ENCODE measurements at regions not wholly inside any gene's neighbourhood (a gene's known extent, or its start where the extent isn't known, plus 50 kb on each side); places are given as distances from the start of the nearest gene placed in this dataset.

DNA sequence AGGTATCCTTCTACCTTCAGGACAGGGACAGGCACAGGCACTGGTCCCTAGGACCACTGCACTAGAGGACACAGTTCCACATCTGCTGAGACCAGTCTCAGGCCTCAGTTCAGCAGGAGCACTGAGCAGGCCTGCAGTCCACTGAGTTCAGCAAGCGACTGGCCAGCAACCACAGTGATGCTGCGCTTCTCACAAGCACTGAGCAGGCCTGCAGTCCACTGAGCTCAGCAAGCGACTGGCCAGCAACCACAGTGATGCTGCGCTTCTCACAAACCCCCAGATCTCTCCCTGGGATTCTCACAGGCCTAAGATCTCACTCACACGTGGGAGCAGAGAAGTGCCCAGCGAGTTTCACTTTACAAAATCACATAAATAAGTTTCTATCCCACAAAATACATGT lies 140.6 kb downstream of the IRS2 start:
- Histone ChIP-seq H3K4me1 (ENCODE audit: control insufficient read depth, extremely low read depth, insufficient read depth, low read length) (peaks cover 6% of the 10 kb centered on the region), H3K9me3 (ENCODE audit: control insufficient read depth, low read depth, low read length) (peaks cover 4% of the 10 kb centered on the region), H3K27ac (ENCODE audit: control insufficient read depth, insufficient read depth, low read length) (no peak overlapping the region), H4K20me1 (ENCODE audit: control insufficient read depth, extremely low read depth, insufficient read depth, low read length) (no peaks in the 10 kb centered on the region), H3K4me2 (ENCODE audit: control insufficient read depth, extremely low read depth, insufficient read depth, low read depth, low read length) (no peak overlapping the region), H2AFZ (ENCODE audit: control insufficient read depth, low read length) (no peak overlapping the region), H3K79me2 (ENCODE audit: control insufficient read depth, insufficient read depth, low read length) (no peaks in the 10 kb centered on the region), H3K9ac (ENCODE audit: control insufficient read depth, extremely low read depth, insufficient read depth, low read length) (no peak overlapping the region), H3K27me3 (ENCODE audit: control insufficient read depth, extremely low read depth, insufficient read depth, low read length) (no peaks in the 10 kb centered on the region), H3K9me1 (ENCODE audit: control insufficient read depth, extremely low read depth, insufficient read depth, low read length) (no peaks in the 10 kb centered on the region), H3K4me3 (ENCODE audit: control insufficient read depth in 2 of 3, extremely low read depth in 1 of 3, insufficient read depth in 2 of 3, low read depth in 1 of 3, low read length in 3 of 3) (no peak overlapping the region), H3K36me3 (ENCODE audit: control insufficient read depth in 2 of 2, extremely low read depth in 1 of 2, insufficient read depth in 2 of 2, low read length in 2 of 2) (no peaks in the 10 kb centered on the region)
- no peak for FAIRE-seq
- dilution Hi-C loops (cut with MboI; ENCODE audit: extremely low pct_ligation_motif_present, low sequenced_read_pairs): no loop called here
- TF ChIP-seq, protein P1, sequence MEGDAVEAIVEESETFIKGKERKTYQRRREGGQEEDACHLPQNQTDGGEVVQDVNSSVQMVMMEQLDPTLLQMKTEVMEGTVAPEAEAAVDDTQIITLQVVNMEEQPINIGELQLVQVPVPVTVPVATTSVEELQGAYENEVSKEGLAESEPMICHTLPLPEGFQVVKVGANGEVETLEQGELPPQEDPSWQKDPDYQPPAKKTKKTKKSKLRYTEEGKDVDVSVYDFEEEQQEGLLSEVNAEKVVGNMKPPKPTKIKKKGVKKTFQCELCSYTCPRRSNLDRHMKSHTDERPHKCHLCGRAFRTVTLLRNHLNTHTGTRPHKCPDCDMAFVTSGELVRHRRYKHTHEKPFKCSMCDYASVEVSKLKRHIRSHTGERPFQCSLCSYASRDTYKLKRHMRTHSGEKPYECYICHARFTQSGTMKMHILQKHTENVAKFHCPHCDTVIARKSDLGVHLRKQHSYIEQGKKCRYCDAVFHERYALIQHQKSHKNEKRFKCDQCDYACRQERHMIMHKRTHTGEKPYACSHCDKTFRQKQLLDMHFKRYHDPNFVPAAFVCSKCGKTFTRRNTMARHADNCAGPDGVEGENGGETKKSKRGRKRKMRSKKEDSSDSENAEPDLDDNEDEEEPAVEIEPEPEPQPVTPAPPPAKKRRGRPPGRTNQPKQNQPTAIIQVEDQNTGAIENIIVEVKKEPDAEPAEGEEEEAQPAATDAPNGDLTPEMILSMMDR (optimal IDR thresholded peaks at IDR 0.05 in 1 of 3, IDR thresholded peaks at IDR 0.05 in 1 of 3, conservative IDR thresholded peaks at IDR 0.05 in 1 of 3; ENCODE audit: extremely low read depth in 1 of 3, insufficient read depth in 2 of 3, low read length in 3 of 3): no peak
- TF ChIP-seq EZH2 (IDR thresholded peaks at IDR 0.05; ENCODE audit: low read length): no peak
- DNase-seq (ENCODE audit: low read depth, low spot score): no peak

DNA sequence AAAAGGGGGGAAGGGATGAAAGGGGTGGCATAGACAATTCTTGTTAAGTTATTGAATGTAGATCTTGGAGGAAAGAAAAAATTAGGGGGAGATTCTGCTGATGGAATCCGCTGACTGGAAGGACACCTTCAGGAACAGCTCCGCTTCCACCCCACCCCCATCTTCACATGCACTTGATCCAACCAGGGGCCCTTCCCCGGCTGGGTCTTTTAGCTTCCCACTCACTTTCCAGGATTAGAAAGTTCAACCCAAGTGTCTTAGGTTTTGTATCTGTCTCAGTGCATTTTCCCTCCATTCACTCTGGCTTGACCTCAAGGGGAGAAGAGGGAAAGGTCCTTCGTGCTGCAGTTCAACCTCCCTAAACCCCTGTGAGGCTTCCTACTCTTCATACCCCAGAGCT lies 141.4 kb downstream of the IRS2 start:
- Histone ChIP-seq H3K9ac (ENCODE audit: control insufficient read depth, extremely low read depth, insufficient read depth, low read length) (no peak overlapping the region), H3K9me3 (ENCODE audit: control insufficient read depth, low read depth, low read length) (peaks cover 10% of the 10 kb centered on the region), H3K4me3 (ENCODE audit: control insufficient read depth in 2 of 3, extremely low read depth in 1 of 3, insufficient read depth in 2 of 3, low read depth in 1 of 3, low read length in 3 of 3) (no peak overlapping the region), H3K27me3 (ENCODE audit: control insufficient read depth, extremely low read depth, insufficient read depth, low read length) (no peaks in the 10 kb centered on the region), H3K27ac (ENCODE audit: control insufficient read depth, insufficient read depth, low read length) (no peak overlapping the region), H3K4me2 (ENCODE audit: control insufficient read depth, extremely low read depth, insufficient read depth, low read depth, low read length) (no peak overlapping the region), H2AFZ (ENCODE audit: control insufficient read depth, low read length) (no peak overlapping the region), H3K4me1 (ENCODE audit: control insufficient read depth, extremely low read depth, insufficient read depth, low read length) (peaks cover 6% of the 10 kb centered on the region), H3K9me1 (ENCODE audit: control insufficient read depth, extremely low read depth, insufficient read depth, low read length) (no peaks in the 10 kb centered on the region), H3K36me3 (ENCODE audit: control insufficient read depth in 2 of 2, extremely low read depth in 1 of 2, insufficient read depth in 2 of 2, low read length in 2 of 2) (no peaks in the 10 kb centered on the region), H4K20me1 (ENCODE audit: control insufficient read depth, extremely low read depth, insufficient read depth, low read length) (no peaks in the 10 kb centered on the region), H3K79me2 (ENCODE audit: control insufficient read depth, insufficient read depth, low read length) (no peaks in the 10 kb centered on the region)
- dilution Hi-C loops (cut with MboI; ENCODE audit: extremely low pct_ligation_motif_present, low sequenced_read_pairs): no loop called here
- TF ChIP-seq, protein P1 (optimal IDR thresholded peaks at IDR 0.05 in 1 of 3, IDR thresholded peaks at IDR 0.05 in 1 of 3, conservative IDR thresholded peaks at IDR 0.05 in 1 of 3; ENCODE audit: extremely low read depth in 1 of 3, insufficient read depth in 2 of 3, low read length in 3 of 3): no peak
- no peak for TF ChIP-seq EZH2 (IDR thresholded peaks at IDR 0.05; ENCODE audit: low read length)
- DNase-seq (ENCODE audit: low read depth, low spot score) (no peak), FAIRE-seq (no peak)
